Sigmoid colon (tissue), 6 donors: ENCODE measurements at regions not wholly inside any gene's neighbourhood (a gene's known extent, or its start where the extent isn't known, plus 50 kb on each side); places are given as distances from the start of the nearest gene placed in this dataset.

Experiments used
- DNase-seq: peaks from one replicate; pipeline ENCODE4 v3.0.0-alpha.2; 2019
- H3K27ac ChIP-seq, 4 donors: fragments of 200-600 bp; sonication (generic); one replicate each; pipeline ENCODE4 v1.5.1; 2016 to 2019; ENCODE audit warnings: mild to moderate bottlenecking in 1 of 4
- H3K27me3 ChIP-seq, 3 donors: fragments of 200-600 bp; sonication (generic); one replicate each; pipeline ENCODE4 v1.5.1; 2019; ENCODE audit warnings: mild to moderate bottlenecking in 1 of 3
- H3K36me3 ChIP-seq, 4 donors: fragments of 200-600 bp; sonication (generic); one replicate each; pipeline ENCODE4 v1.5.1; 2016 to 2019
- H3K4me1 ChIP-seq, 4 donors: fragments of 200-600 bp; sonication (generic); one replicate each; pipeline ENCODE4 v1.5.1; 2017 to 2019
- H3K4me3 ChIP-seq, 4 donors: fragments of 200-600 bp; sonication (generic); one replicate each; pipeline ENCODE4 v1.5.1; 2017 to 2019; ENCODE audit warnings: mild to moderate bottlenecking in 2 of 4, moderate library complexity in 1 of 4
- H3K9me3 ChIP-seq, 4 donors: fragments of 200-600 bp in 3 of 4; sonication (generic) in 3 of 4; one replicate each; pipeline versions ENCODE4 v1.5.1 to v1.6.1; 2013 to 2019
- CTCF ChIP-seq, 4 experiments: fragments of 450-650 bp in 3 of 4; fragments of 200-600 bp in 1 of 4; IDR thresholded peaks; one replicate each; pipeline ENCODE4 v1.5.1; 2016 to 2019; ENCODE audit warnings: antibody characterized with exemption in 4 of 4, mild to moderate bottlenecking in 3 of 4, moderate library complexity in 2 of 4
- EP300 ChIP-seq, 4 donors: sonication (generic); formaldehyde crosslinking; IDR thresholded peaks; one replicate each; pipeline ENCODE4 v1.6.1; 2017; ENCODE audit warnings: antibody characterized with exemption in 4 of 4
- POLR2A ChIP-seq, 2 donors: fragments of 450-650 bp; IDR thresholded peaks; one replicate each; pipeline ENCODE4 v1.6.1; 2016; ENCODE audit warnings: antibody characterized with exemption in 2 of 2, mild to moderate bottlenecking in 2 of 2, moderate library complexity in 2 of 2
- POLR2AphosphoS5 ChIP-seq, 4 donors: sonication (generic); formaldehyde crosslinking; IDR thresholded peaks; one replicate each; pipeline ENCODE4 v1.6.1; 2017; ENCODE audit warnings: antibody characterized with exemption in 4 of 4
- WGBS, 2 donors: extraction: QIAGEN DNeasy Blood & Tissue Kit; methylation state at CpG; one replicate each; pipeline ENCODE4 v1.1.7; 2013; 5-methylcytosine and 5-hydroxymethylcytosine counted together
- intact Hi-C: fragments of 100-400 bp; cut with DNase I; formaldehyde crosslinking; loops from one replicate; pipeline ENCODE4 v1.15.1; 2023
- donor health status: healthy with polysubstance abuse.
- donor health status: healthy.

GRCh38 chr10:117677239-117677638 is 134.7 kb downstream of the EMX2 start:
- TF ChIP-seq CTCF (IDR thresholded peaks at IDR 0.05) (no peak), EP300 (IDR thresholded peaks at IDR 0.05) (no peak), POLR2A (IDR thresholded peaks at IDR 0.05) (no peak), POLR2AphosphoS5 (IDR thresholded peaks at IDR 0.05) (no peak)
- Histone ChIP-seq H3K27me3 (peaks cover 0 to 7% (median 0%) of the 10 kb centered on the region in 3 donors), H3K36me3 (no peaks in the 10 kb centered on the region), H3K9me3 (no peaks in the 10 kb centered on the region), H3K4me3 (no peak overlapping the region), H3K27ac (no peak overlapping the region), H3K4me1 (no peaks in the 10 kb centered on the region)
- intact Hi-C loops, result no loop called here
- WGBS, 2 donors, result 42 to 59% methylated on average over 7 of the region's 7 CpGs
- DNase-seq, result no peak

DNA sequence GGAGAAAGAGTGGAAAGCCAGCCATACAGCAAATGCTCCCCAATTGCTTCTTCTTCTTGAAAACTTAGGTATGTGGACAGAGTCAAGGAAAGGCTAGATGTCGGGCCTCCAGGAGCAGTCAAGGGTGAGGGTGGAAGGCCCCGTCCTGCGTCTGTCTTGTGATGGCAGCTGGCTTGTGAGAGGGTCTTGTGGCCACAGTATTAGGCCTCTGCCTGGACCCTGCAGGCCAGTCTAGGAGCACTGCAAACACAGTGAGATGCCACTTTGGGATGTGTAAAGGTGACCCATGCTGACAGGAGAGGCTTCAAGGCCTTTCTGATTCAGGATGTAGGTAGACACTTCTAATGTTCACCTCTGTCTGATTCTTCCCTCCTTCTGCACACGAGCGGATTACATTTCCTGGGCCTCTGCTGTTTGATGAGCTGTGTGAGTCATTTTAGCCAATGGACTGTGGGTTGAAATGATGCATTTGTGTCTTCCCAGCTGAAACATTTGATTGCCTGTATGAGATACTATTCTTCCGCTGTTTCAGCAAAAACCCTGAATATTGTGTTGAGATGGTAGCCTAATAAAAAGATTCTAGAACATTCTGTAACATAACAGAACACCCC is 135.4 kb downstream of the EMX2 start:
- Histone ChIP-seq H3K4me3 (no peak overlapping the region), H3K27ac (no peak overlapping the region), H3K27me3 (peaks cover 0 to 7% (median 0%) of the 10 kb centered on the region in 3 donors), H3K4me1 (no peaks in the 10 kb centered on the region), H3K9me3 (no peaks in the 10 kb centered on the region), H3K36me3 (no peaks in the 10 kb centered on the region)
- intact Hi-C loops, result no loop called here
- WGBS, 2 donors, result 84 to 86% methylated on average over 6 of the region's 6 CpGs
- TF ChIP-seq EP300 (IDR thresholded peaks at IDR 0.05) (no peak), POLR2AphosphoS5 (IDR thresholded peaks at IDR 0.05) (no peak)
- DNase-seq, result no peak

GRCh38 chr10:117680601-117681000 is 138.1 kb downstream of the EMX2 start:
- H3K27ac ChIP-seq, result no peak overlapping the region
- DNase-seq, result no peak
- intact Hi-C loops, result no loop called here
- no peaks in the 10 kb centered on the region for H3K4me1 ChIP-seq
- WGBS, 2 donors, result 87 to 96% methylated on average over 2 of the region's 2 CpGs
- TF ChIP-seq POLR2AphosphoS5 (IDR thresholded peaks at IDR 0.05) (no peak), CTCF (IDR thresholded peaks at IDR 0.05) (no peak), EP300 (IDR thresholded peaks at IDR 0.05) (no peak), POLR2A (IDR thresholded peaks at IDR 0.05) (no peak)
- no peaks in the 10 kb centered on the region for H3K36me3 ChIP-seq
- H3K4me3 ChIP-seq, result no peak overlapping the region
- H3K27me3 ChIP-seq, result peaks cover 0 to 16% (median 8%) of the 10 kb centered on the region in 3 donors
- no peaks in the 10 kb centered on the region for H3K9me3 ChIP-seq

DNA sequence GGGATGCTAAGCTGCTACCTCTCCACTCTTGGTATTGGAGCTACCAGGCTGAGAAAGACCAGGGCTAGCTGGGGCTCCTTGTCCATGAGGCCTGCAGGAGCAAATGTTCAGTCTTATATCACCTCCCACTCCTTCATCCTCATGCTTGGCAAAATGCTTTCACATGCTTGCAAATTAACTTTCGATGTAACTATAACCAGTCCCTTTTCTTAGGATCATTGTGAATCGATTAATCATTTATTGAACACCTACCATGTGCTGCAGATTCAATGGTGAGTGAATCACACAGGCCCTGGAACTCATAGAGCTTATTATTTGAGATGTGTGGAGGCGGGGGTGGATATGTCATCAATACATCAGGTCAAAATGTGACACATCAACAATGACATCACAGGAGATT is 138.6 kb downstream of the EMX2 start:
- no peak overlapping the region for H3K27ac ChIP-seq
- TF ChIP-seq CTCF (IDR thresholded peaks at IDR 0.05) (no peak), EP300 (IDR thresholded peaks at IDR 0.05) (no peak), POLR2AphosphoS5 (IDR thresholded peaks at IDR 0.05) (no peak), POLR2A (IDR thresholded peaks at IDR 0.05) (no peak)
- H3K9me3 ChIP-seq, result no peaks in the 10 kb centered on the region
- H3K4me3 ChIP-seq, result no peak overlapping the region
- peaks cover 0 to 18% (median 8%) of the 10 kb centered on the region in 3 donors for H3K27me3 ChIP-seq
- intact Hi-C loops, result no loop called here
- no peaks in the 10 kb centered on the region for H3K4me1 ChIP-seq
- 87 to 89% methylated on average over 3 of the region's 3 CpGs for WGBS, 2 donors
- DNase-seq, result no peak
- no peaks in the 10 kb centered on the region for H3K36me3 ChIP-seq

GRCh38 chr10:117684046-117684610 is 141.6 kb downstream of the EMX2 start:
- DNase-seq, result no peak
- H3K36me3 ChIP-seq, result no peaks in the 10 kb centered on the region
- H3K4me1 ChIP-seq, result no peaks in the 10 kb centered on the region
- no peak overlapping the region for H3K27ac ChIP-seq
- H3K9me3 ChIP-seq, result no peaks in the 10 kb centered on the region
- H3K4me3 ChIP-seq, result no peak overlapping the region
- 70 to 75% methylated on average over 24 of the region's 24 CpGs for WGBS, 2 donors
- no peak for TF ChIP-seq POLR2AphosphoS5 (IDR thresholded peaks at IDR 0.05)
- TF ChIP-seq POLR2A (IDR thresholded peaks at IDR 0.05), result no peak
- TF ChIP-seq EP300 (IDR thresholded peaks at IDR 0.05), result no peak
- TF ChIP-seq CTCF (IDR thresholded peaks at IDR 0.05), result no peak
- intact Hi-C loops, result no loop called here
- peaks cover 0 to 18% (median 8%) of the 10 kb centered on the region in 3 donors for H3K27me3 ChIP-seq
